Head of caudate nucleus (tissue), 42 donors: ENCODE measurements at regions not wholly inside any gene's neighbourhood (a gene's known extent, or its start where the extent isn't known, plus 50 kb on each side); places are given as distances from the start of the nearest gene placed in this dataset.

Experiments
- DNase-seq, 42 donors: peaks; one replicate each; pipeline versions ENCODE4 v3.0.0 to v3.0.0-alpha.2; 2020 to 2021; ENCODE audit warnings: mixed read lengths in 7 of 42
- intact Hi-C: fragments of 100-400 bp; cut with DNase I; formaldehyde crosslinking; loops from one replicate; pipeline ENCODE4 v1.15.0; 2022

DNA sequence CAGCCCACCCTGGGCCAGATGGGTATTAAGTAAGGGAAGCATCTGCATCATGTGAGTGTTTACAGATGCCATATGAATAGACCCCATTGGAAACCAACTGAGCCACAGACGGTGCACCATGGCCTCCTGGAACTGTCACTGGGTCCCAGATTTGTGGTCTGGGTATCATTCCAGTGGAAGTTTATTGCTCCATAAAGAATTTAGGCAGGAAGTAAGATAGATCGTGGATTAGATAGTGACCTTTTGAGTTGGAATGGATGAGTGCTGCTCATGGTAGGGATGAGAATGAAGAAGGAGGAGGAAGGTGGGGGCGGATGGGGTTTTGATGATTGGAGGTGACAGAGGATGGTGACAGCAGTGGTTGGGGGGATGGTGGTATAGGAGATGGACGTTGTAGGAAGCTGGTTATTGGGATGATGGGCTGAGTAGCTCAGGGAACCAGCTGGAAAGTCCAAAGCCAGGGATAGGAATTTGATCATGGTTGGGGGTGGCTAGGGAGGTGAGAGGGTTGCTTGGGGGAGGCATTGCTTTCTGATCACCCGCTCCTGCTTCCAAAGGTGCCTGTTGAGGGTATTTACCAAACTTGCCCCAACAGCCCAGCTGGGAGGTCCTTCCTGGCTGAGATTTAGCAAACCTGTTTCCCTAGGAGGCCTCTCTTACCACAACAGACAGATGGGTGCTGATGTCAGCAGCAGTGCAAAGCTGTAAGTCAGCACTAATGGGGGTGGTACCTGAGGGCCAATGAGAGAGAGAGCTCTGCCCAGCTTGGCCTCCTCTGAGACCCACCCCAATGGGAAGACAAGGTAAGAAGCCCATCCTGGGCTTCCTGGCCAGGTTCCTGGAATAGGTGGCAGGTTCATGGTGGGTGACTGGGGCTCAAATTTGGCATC lies 78.0 kb downstream of the VEGFA start:
- no peak for DNase-seq
- intact Hi-C loops = no loop called here

DNA sequence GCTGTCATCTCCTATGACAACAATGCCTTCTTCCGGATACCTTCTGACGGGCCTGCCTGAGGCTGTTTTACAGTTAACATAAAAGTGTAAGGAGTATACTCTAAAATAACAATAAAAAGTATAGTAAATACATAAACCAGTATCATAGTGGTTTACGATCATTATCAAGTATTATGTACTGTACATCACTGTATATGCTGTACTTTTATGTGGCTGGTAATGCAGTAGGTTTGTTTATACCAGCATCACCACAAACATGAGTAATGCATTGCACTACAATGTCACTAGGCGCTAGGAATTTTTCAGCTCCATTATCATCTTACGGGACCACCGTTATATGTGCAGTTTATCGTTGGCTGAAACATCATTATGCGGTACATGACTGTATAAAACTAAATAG lies 76.5 kb downstream of the VEGFA start:
- intact Hi-C loops = no loop called here
- DNase-seq = no peak

DNA sequence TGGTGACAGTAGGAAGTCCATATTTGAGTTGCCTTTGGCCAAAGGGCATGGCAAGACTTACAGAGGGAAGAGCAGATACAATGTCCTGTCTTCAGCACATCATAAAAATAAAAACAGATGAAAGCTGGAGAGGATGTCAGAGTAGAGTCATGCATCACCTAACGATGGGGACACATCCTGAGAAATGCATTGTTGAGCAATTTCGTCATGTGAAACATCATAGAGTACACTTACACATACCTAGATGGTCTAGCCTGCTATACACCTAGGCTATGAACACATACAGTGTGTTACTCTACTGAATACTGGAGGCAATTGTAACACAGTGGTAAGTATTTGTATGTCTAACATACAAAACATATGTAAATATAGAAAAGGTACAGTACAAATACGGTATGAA lies 75.6 kb downstream of the VEGFA start:
- intact Hi-C loops = no loop called here
- no peak for DNase-seq

DNA sequence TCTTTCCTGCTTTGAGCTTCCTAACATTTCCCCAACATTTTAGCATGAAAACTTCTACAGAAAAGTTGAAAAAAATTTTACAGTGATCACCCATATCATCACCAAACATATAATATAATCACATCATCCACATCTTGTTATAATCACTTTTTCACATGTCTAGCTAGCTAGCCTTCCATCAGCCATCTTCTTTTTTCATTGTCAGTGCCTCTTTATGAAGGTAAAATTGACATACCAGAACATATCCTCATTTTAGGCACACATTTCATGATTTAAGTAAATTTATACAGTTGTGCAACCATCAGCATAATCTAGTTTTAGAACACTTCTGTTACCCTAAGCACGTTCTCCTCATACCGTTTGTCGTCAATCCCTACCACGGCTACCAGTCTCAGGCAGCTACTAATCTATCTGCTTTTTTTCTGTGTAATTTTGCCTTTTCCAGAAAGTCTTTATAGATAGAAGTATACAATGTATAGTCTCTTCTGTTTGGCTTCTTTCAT lies 73.7 kb downstream of the VEGFA start:
- intact Hi-C loops = no loop called here
- DNase-seq = no peak

DNA sequence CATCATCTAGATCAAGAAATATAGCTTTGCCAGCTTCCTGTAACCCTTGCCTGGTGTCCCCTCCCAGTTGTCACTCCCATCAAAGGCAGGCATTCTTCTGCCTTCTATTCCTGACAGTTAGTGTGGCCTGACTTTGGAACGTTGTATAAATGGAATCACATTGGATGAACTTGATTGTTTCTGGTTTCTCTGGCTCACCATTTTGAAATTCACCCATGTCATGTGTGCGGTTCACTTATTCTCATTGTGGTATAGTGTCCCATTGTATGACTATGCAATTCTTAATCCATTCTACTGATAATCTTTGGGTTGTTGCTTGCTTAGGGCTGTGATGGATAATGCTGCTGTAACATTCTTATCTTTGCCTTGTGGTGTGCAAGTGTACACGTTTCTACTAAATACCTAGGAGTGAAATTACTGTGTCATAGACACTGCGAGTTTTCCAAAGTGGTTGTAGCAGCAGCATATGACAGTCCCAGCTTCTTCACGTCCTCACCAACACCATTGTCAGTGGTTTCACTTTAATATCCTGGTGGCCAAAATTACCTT lies 73.2 kb downstream of the VEGFA start:
- DNase-seq = no peak
- intact Hi-C loops = no loop called here

DNA sequence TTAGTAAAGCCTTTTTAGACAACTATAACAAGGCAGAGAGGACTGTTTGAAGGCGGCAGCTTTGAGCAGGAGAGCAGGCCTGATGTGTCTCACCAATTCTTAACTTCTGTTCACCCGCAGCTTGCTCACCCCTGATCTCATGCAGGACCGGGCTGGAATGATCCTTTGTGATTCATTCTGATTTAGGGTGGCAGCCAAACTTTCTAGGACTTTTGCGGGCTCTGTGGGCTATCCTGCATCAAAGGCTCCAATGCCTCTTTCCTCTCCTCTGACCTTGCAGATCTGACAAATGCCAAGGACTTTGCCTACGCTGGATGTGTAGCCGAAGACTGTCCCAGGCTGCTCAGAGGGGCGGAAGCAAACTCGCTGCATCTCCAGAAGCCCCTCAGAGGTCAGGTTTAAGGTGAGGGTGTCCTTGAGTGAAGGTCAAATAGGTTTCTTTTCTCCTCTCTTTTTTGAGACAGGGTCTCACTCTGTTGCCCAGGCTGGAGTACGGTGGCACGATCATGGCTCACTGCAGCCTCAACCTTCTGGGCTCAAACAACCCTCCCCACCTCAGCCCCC lies 72.3 kb downstream of the VEGFA start:
- intact Hi-C loops = no loop called here
- no peak for DNase-seq

DNA sequence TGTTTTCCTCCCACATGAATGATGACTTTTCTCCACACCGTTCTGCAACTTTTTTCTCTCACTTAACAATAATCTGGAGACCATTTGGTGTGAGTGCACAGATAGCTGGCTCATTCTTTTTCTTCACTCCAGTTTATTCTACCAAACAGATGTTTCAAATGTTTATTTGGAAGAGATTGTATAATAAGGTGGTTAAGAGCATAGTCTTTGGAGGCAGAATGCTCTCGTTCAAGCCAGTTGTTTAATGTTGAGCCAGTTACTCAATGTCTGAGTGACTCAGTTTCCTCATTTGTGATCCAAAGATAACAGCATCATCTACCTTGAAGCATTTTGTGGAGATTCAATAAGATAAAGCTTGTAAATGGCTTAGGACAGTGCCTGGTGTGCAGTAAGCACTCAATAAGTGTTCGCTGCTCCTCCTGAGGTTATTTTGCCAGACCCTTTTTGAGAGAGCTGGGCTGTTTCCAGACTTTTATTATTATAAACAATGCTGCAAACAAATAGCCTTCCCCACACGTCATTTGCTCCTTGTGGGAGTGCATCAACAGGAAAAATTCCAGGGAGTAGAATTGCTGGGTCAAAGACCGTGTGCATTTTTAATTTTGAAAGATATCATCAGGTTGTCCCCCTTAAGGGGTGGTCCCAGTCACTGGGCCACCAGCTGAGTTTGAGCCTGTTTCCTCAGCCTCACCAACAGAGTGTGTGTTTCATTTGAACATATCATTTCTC lies 70.6 kb downstream of the VEGFA start:
- intact Hi-C loops = no loop called here
- DNase-seq = no peak

DNA sequence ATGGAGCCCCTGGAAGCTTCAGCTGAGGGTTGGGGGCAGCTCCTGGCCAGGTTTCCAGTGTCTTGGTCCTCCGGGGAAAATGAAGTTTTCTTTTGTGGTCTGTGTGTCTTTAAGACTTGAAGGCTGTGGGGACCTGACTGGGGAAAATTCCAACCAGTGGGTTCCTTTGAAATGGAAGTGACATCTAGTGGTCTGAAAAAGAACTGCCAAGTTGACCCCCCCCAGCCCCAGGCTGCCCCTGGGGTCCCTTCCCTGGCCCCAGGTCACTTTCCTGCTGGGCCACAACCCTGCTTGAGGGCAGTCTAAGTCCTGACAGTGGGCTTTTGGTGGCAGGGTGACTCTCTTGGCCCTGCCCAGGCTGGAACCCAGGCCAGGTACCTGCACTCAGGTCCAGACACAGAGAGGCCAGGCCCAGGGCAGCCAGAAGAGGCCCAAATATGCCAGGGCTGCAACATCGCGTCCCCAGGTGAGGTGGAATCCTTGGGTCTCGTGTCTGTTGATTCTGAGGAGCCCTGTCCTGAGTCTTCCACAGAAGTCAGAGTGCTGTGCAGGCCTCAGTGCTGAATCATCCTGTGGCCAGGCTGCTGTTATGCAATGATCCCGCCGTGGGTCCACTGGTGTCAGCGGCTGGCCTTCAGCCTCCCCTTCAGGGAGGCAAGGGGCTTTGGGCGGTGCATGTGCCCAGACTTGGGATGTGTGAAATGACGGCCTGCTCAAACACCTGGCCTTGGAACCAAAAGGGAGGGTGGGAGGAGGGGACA lies 68.4 kb downstream of the VEGFA start:
- intact Hi-C loops = no loop called here
- peak in 1 of 42 donors; percentile 21 for DNase-seq

DNA sequence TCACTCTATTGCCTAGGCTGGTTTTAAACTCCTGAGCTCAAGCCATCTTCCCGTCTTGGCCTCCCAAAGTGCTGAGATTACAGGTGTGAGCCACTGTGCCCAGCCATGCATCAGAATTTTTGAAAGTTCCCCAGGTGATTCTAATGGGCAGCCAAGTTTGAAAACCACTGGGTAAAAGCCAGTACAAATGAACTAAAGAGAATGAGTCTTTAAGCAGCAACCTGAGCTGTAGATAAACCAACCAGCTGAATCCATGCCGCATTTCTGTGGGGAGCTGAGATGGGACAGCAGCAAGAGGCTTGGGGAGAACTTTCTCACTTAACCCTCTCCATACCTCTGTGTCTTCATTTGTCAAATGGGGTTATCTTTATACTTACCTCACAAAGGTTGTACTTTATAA lies 67.5 kb downstream of the VEGFA start:
- no peak for DNase-seq
- intact Hi-C loops = no loop called here

DNA sequence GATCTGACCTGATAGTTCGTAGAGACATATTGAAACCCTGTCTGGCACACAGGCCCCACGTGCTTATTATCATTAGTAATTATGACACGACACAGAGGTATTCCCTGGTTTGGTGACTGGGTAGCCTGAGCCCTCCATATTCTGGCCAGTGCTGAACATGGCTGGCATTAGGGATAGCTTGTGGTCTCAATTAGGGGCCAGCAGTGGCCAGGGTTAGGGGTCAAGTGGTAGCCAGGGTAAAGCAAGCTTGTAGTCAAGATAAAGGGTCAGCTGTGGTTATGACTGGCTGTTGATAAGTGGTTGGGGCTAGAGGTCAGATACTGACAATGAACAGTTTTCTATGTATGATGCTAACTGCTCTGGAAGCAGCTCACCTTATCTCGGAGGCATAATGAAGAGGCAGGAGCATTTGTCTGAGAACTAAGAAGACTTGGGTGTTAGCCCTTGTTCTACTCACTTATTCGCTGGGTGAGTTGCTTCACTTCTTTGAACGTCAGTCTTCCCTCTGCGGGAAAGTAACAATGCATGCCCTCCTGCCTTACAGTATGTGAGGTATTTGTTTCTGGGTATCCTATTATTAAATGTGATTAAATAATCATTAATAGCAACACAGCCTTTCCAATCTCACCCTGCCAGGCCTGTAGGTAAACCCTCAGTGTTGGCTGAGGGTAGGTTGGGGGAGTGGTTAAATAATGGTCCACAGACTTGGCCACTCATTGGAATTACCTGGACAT lies 66.7 kb downstream of the VEGFA start:
- intact Hi-C loops = no loop called here
- DNase-seq = no peak
